GM12872 (cell line): ENCODE measurements at regions not wholly inside any gene's neighbourhood (a gene's known extent, or its start where the extent isn't known, plus 50 kb on each side); places are given as distances from the start of the nearest gene placed in this dataset.

ENCODE experiments used
- TF ChIP-seq, protein P1 (sequence below): IDR thresholded peaks from 3 replicates; pipeline ENCODE4 v1.5.1; 2011; ENCODE audit warnings: low read depth, mild to moderate bottlenecking, low read length, moderate library complexity; ENCODE audit not compliant: insufficient read depth

DNA sequence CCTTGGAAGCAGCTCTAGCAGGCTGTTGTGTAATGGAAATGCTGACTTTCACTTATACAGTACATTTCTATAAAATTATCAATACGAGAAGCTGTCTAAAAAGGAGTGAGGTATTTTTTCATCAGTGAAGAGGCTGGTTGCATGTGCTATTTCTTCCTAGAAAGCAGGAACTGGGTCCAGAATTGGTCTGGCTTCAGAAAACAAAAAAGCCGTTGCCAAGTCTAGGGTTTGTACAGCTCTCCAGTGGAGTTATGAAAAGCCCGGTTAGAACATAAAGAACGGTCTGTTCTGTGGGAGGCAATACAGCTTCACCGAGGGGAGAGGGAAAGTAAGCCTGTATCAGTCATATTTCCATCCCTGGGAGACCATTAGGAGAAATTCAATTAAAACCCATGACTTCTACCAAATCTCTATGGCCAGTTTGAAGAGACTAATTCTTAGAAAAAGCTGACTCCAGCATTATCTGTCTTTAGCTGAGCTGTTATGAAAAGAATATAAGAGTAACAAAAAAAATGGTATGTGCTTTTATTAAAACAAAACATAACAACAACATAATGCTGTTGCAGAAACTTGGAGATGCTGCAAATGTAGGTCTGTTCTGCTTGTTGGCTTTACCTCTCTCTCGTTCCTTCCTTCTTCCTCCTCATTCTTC is 217.0 kb downstream of the CMPK2 start:
- TF ChIP-seq, protein P1, sequence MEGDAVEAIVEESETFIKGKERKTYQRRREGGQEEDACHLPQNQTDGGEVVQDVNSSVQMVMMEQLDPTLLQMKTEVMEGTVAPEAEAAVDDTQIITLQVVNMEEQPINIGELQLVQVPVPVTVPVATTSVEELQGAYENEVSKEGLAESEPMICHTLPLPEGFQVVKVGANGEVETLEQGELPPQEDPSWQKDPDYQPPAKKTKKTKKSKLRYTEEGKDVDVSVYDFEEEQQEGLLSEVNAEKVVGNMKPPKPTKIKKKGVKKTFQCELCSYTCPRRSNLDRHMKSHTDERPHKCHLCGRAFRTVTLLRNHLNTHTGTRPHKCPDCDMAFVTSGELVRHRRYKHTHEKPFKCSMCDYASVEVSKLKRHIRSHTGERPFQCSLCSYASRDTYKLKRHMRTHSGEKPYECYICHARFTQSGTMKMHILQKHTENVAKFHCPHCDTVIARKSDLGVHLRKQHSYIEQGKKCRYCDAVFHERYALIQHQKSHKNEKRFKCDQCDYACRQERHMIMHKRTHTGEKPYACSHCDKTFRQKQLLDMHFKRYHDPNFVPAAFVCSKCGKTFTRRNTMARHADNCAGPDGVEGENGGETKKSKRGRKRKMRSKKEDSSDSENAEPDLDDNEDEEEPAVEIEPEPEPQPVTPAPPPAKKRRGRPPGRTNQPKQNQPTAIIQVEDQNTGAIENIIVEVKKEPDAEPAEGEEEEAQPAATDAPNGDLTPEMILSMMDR, result no peak

DNA sequence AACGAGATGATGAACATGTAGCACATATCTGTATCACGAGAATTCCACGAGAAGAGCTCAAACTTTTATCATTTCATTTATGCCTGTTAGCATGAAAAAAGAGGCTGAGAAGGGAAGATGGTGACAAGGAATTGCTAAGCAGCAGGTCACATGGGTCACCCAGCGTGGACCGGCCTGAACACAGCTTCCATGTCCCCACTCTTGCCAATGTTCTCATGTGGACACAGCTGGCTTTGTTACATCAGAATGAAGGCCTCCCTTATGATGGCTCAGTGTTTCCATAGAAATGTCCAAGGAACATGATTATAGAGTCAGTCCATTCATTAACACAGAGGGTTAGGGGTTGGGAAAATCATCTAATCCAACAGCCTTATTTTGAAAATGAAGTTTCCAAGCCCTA is 215.4 kb downstream of the CMPK2 start:
- TF ChIP-seq, protein P1, result no peak

DNA sequence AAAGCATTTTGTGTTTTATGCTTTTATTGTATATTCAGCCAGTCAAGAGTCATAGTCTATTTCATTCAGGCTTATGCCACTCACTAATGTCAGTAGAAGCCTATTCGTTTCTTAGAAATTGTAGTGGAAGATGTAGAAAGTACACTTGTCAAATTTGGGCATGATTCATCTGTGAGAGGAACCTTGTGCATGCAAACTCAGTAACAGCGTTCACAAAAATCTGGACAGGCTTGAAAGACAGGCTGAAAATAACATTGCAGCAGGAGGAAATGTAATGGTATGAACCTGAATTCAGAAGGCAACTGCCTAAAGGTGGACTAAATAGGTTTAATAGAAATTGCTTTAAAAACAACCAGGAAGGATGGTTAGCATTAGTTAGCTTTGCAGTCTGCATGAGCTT is 213.5 kb downstream of the CMPK2 start:
- TF ChIP-seq, protein P1, result no peak

DNA sequence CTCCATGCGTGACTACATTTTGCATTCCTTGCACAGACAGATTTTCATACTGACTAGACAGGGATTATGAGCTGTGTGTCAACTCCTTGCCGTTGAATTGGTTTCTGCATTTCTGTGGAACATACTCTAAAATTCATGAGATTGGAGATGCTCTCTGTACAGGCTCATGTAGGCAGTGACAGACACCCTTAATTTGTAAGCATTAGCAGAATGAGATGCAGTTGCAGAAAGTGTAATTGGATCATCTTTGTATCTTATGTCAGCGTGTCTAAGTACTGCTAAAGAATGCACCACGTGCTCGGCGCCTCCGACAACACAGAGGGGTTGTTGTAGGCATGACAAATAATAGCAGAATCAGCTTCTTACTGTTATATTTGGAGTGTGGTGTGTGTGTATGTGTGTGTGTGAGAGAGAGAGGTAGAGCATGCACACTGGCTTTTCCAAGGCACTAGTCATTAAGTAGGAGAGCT is 212.4 kb downstream of the CMPK2 start:
- TF ChIP-seq, protein P1, result no peak

DNA sequence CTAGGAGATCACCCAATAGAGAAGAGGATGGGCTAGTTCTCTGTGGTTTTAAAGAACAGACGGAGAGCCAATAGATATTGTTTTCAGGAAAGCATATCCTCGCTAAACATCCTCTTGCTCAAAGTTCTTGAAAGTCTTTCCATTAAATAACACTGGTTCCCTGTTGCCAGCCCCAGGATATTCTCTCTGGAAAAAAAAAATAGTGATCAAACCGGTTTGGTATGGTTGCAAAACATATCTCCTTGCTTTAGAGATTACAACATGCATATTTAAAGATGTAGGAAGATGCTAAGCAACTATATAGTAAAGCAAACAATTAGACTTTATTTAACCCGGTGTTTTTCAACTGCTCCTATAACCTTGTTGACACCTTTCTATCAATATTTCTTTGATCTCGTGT is 211.4 kb downstream of the CMPK2 start:
- TF ChIP-seq, protein P1, result no peak

DNA sequence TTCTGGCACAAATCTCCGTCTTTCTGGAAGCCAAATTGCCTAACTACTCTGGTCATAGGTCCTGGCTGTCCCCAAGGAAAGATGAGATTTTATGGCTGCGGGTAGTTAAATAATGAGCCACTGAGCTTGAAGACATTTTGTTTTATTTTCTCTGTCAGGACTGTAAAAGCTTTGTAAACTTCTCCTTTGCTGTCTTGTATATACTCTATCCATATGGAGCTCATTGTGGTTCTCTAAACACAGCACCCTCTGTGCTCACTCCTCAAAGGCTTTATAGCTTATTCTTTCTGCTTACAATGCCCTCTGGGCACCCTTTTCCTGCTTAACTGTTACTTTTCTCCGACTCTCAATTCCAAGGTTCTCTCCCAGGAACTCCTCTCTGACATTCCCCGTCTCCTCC is 209.1 kb downstream of the CMPK2 start:
- TF ChIP-seq, protein P1, result no peak

DNA sequence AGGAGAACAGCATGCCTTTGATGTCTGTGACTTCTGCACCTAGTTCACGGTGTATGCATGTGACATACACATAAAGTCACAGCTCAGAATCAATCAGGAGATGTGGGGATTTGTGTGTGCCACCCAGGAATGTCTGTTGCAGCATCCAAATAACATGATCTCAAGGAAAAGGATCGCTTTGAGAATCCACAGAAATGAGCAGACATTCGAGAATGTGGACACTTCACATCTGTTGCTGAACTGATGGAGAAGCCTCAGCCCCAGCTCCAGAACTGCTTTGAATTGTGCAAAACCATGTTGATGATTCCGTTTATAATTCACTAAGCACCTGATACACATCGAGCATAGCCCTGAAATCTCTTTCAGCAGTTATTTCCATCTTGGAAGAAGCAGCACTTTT is 208.6 kb downstream of the CMPK2 start:
- TF ChIP-seq, protein P1, result no peak
